ENCODE measurements at regions not wholly inside any gene's neighbourhood (a gene's known extent, or its start where the extent isn't known, plus 50 kb on each side); places are given as distances from the start of the nearest gene placed in this dataset.
"Not testable (repeated sequence)": the region's sequence is repeated elsewhere in the genome, so short reads cannot be mapped to it uniquely, and the experiment has no call there.

- intact Hi-C loops (cut with DNase I): no loop called here
- H3K36me3 ChIP-seq: no peaks in the 10 kb centered on the region
- no peak for DNase-seq (ENCODE audit: low spot score)
- H3K27ac ChIP-seq: no peak overlapping the region
- no peaks in the 10 kb centered on the region for H3K9me3 ChIP-seq
- H3K27me3 ChIP-seq (replicated peaks; ENCODE audit: insufficient read depth): no peaks in the 10 kb centered on the region
- WGBS: 93% methylated on average over 1 of the region's 1 CpG
- TF ChIP-seq POLR2A (IDR thresholded peaks at IDR 0.05) (no peak), CTCF (IDR thresholded peaks at IDR 0.05) (no peak), POLR2AphosphoS5 (IDR thresholded peaks at IDR 0.05) (no peak)
- no peaks in the 10 kb centered on the region for H3K4me1 ChIP-seq (replicated peaks)
- H3K4me3 ChIP-seq: no peak overlapping the region
Measured at GRCh38 chr12:60752589-60752988, 1156.8 kb downstream of the SLC16A7 start.

GRCh38 chr12:60758224-60758623 lies 1162.4 kb downstream of the SLC16A7 start:
- WGBS: 42% methylated on average over 1 of the region's 1 CpG
- no peaks in the 10 kb centered on the region for H3K9me3 ChIP-seq
- H3K27ac ChIP-seq: no peak overlapping the region
- TF ChIP-seq POLR2A (IDR thresholded peaks at IDR 0.05) (no peak), POLR2AphosphoS5 (IDR thresholded peaks at IDR 0.05) (no peak), CTCF (IDR thresholded peaks at IDR 0.05) (no peak)
- no peak for DNase-seq (ENCODE audit: low spot score)
- no peaks in the 10 kb centered on the region for H3K4me1 ChIP-seq (replicated peaks)
- intact Hi-C loops (cut with DNase I): no loop called here
- no peak overlapping the region for H3K4me3 ChIP-seq
- no peaks in the 10 kb centered on the region for H3K27me3 ChIP-seq (replicated peaks; ENCODE audit: insufficient read depth)
- no peaks in the 10 kb centered on the region for H3K36me3 ChIP-seq

GRCh38 chr12:60760965-60761364 lies 1165.1 kb downstream of the SLC16A7 start:
- no peak for DNase-seq (ENCODE audit: low spot score)
- no peaks in the 10 kb centered on the region for H3K4me1 ChIP-seq (replicated peaks)
- no peaks in the 10 kb centered on the region for H3K9me3 ChIP-seq
- intact Hi-C loops (cut with DNase I): no loop called here
- no peak for TF ChIP-seq POLR2A (IDR thresholded peaks at IDR 0.05)
- TF ChIP-seq POLR2AphosphoS5 (IDR thresholded peaks at IDR 0.05): no peak
- TF ChIP-seq CTCF (IDR thresholded peaks at IDR 0.05): no peak
- 64% methylated on average over 1 of the region's 1 CpG for WGBS
- H3K4me3 ChIP-seq: no peak overlapping the region
- H3K27ac ChIP-seq: no peak overlapping the region
- H3K27me3 ChIP-seq (replicated peaks; ENCODE audit: insufficient read depth): no peaks in the 10 kb centered on the region
- H3K36me3 ChIP-seq: no peaks in the 10 kb centered on the region

- H3K9me3 ChIP-seq; H3K4me1 ChIP-seq (replicated peaks); H3K27ac ChIP-seq; H3K27me3 ChIP-seq (replicated peaks; ENCODE audit: insufficient read depth); DNase-seq (ENCODE audit: low spot score); H3K4me3 ChIP-seq; H3K36me3 ChIP-seq; intact Hi-C loops (cut with DNase I): not testable (repeated sequence)
- 45% methylated on average over 1 of the region's 1 CpG for WGBS
Measured at GRCh38 chr12:60801166-60801565, 1205.3 kb downstream of the SLC16A7 start.

GRCh38 chr12:60803147-60803546 lies 1207.3 kb downstream of the SLC16A7 start:
- Histone ChIP-seq H3K27ac (no peak overlapping the region), H3K4me1 (replicated peaks) (no peaks in the 10 kb centered on the region), H3K36me3 (no peaks in the 10 kb centered on the region), H3K9me3 (no peaks in the 10 kb centered on the region), H3K4me3 (no peak overlapping the region), H3K27me3 (replicated peaks; ENCODE audit: insufficient read depth) (no peaks in the 10 kb centered on the region)
- no peak for DNase-seq (ENCODE audit: low spot score)
- intact Hi-C loops (cut with DNase I): no loop called here
- TF ChIP-seq CTCF (IDR thresholded peaks at IDR 0.05): no peak
- no peak for TF ChIP-seq POLR2A (IDR thresholded peaks at IDR 0.05)
- TF ChIP-seq POLR2AphosphoS5 (IDR thresholded peaks at IDR 0.05): no peak
- WGBS: 33% methylated on average over 2 of the region's 2 CpGs

All from prostate gland (tissue), 2 donors.